Stimulated activated naive B cell treated with anti-CD40 and anti-IgM and Interleukin-4, amounts not matched to agents 10 μg/mL and 1 μg/mL and 100 μg/mL, for 72 hours (primary cell): ENCODE measurements at regions not wholly inside any gene's neighbourhood (a gene's known extent, or its start where the extent isn't known, plus 50 kb on each side); places are given as distances from the start of the nearest gene placed in this dataset.

ENCODE experiments used
- ATAC-seq, 2 donors: fragments of 150-1000 bp; cut with Tn5 transposase; replicated peaks; 2 replicates each; pipeline ENCODE4 v1.10.0; 2021; ENCODE audit warnings: moderate library complexity in 1 of 2
- DNase-seq: peaks from one replicate; pipeline ENCODE4 v3.0.0; 2021
- H3K27ac Mint-ChIP-seq: one replicate; pipeline ENCODE4 v1.8.0; 2022; ENCODE audit warnings: mild to moderate bottlenecking, mixed read lengths
- H3K27me3 Mint-ChIP-seq, 2 donors: one replicate each; pipeline ENCODE4 v1.8.0; 2022; ENCODE audit warnings: mixed read lengths in 2 of 2
- H3K36me3 Mint-ChIP-seq, 2 donors: one replicate each; pipeline ENCODE4 v1.8.0; 2022; ENCODE audit warnings: mixed read lengths in 2 of 2, mild to moderate bottlenecking in 1 of 2
- H3K4me1 Mint-ChIP-seq, 2 donors: one replicate each; pipeline ENCODE4 v1.8.0; 2022; ENCODE audit warnings: mixed read lengths in 2 of 2, mild to moderate bottlenecking in 1 of 2
- H3K4me3 Mint-ChIP-seq, 2 donors: one replicate each; pipeline ENCODE4 v1.8.0; 2022; ENCODE audit warnings: mild to moderate bottlenecking in 2 of 2, mixed read lengths in 2 of 2, moderate library complexity in 1 of 2
- H3K9me3 Mint-ChIP-seq, 2 donors: one replicate each; pipeline ENCODE4 v1.8.0; 2022; ENCODE audit warnings: mixed read lengths in 2 of 2, mild to moderate bottlenecking in 1 of 2

DNA sequence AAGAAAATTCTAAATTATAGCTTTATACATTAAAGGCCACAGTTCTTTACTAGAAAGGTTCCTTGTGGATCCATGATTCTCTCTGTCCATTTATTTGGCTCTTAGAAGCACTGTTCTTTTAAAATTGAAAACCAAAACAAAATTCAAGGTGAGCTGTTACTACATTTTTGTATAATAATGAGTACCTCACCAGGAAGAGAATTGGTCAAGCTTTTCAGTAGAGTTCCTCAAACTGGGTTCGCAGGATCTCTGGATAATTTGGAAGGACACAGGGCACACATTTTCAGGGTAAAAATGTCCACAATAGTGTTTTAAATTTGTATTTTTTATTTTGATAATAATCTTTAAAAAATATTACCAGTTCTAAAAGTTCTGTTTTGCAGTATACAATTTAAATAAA is 93.0 kb downstream of the PPP1R3A start:
- Mint-ChIP-seq H3K36me3 (no peaks in the 10 kb centered on the region), H3K9me3 (peaks cover 0 to 4% of the 10 kb centered on the region in 2 donors), H3K4me1 (no peaks in the 10 kb centered on the region), H3K27me3 (no peaks in the 10 kb centered on the region), H3K27ac (no peak overlapping the region), H3K4me3 (no peak overlapping the region)
- ATAC-seq: no peak
- no peak for DNase-seq

DNA sequence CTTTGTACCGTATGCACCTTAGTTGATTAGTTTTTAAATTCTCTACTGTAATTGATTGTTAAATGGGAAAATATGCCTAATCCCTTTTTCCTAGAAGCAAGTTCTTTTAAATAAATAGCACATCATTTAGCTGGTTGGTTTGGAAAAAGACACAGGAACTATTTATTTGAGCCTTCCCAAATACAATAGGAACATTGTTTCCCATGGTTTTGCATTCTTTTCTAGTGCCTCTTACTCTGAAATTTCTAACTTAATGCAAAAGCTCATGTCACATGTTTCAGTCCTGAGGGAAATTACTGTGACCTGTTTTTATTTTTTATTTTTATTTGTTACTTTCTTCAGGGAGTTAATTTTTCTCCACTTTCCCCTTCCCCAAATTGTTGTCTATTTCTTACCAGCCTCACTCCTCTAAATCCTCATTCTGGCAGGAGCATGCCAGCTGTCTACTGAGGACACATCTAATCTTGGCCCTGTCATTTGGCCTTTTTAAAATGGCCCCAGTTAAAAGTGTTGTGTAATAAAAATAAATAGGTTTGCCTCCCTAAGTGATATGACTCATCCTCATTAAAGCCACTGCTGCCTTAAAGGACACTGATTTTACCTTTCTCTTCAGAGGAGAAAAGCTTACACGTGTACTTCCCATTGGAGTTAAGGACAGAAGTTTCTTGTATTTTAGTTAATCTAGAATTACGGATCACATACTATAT is 94.5 kb downstream of the PPP1R3A start:
- Mint-ChIP-seq H3K27ac (no peak overlapping the region), H3K27me3 (no peaks in the 10 kb centered on the region), H3K4me1 (no peaks in the 10 kb centered on the region), H3K4me3 (no peak overlapping the region), H3K36me3 (no peaks in the 10 kb centered on the region), H3K9me3 (peaks cover 0 to 4% of the 10 kb centered on the region in 2 donors)
- ATAC-seq (no peak), DNase-seq (no peak)

DNA sequence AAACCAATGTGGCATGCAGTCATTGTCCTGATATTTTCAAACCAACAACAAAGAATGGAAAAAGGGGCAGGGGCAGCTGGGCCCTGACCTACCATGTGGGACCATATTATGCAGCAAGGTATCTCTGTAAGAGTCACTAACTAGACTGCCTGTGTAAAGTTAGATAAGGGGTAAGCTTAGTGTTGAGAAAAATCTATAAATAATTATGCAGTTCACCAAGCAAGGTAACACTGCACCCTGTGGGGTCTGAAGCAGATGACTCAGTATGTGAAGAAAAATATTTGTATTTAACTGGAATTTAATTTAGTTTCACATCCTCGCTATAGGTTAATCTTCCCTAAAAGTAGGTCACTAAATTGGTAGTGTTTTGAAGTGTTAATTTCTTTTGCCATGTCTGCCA is 99.3 kb downstream of the PPP1R3A start:
- H3K4me3 Mint-ChIP-seq: no peak overlapping the region
- H3K27me3 Mint-ChIP-seq: no peaks in the 10 kb centered on the region
- no peak overlapping the region for H3K27ac Mint-ChIP-seq
- H3K9me3 Mint-ChIP-seq: no peaks in the 10 kb centered on the region
- no peaks in the 10 kb centered on the region for H3K4me1 Mint-ChIP-seq
- DNase-seq: no peak
- no peak for ATAC-seq
- H3K36me3 Mint-ChIP-seq: no peaks in the 10 kb centered on the region

DNA sequence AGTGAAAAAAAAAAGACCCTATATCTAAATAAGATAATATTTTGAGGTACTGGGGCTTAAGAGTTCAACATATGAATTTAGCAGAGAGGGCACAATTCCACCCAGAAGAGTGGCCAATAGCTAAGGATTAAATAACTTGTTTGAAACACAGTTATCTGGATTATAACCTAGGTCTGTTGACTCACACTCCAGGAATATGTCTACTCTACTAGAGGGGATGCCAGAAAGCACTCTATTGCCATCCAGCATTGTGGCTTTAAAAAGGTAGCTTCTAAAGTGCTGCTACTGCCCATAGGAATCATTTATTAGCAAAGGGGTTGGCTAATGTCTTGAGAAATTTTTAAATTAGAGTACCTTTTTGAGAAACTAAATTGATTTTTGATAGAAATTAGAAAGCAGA is 102.2 kb downstream of the PPP1R3A start:
- DNase-seq (no peak), ATAC-seq (no peak)
- Mint-ChIP-seq H3K36me3 (no peaks in the 10 kb centered on the region), H3K27me3 (no peaks in the 10 kb centered on the region), H3K4me3 (no peak overlapping the region), H3K9me3 (no peaks in the 10 kb centered on the region), H3K4me1 (no peaks in the 10 kb centered on the region), H3K27ac (no peak overlapping the region)

DNA sequence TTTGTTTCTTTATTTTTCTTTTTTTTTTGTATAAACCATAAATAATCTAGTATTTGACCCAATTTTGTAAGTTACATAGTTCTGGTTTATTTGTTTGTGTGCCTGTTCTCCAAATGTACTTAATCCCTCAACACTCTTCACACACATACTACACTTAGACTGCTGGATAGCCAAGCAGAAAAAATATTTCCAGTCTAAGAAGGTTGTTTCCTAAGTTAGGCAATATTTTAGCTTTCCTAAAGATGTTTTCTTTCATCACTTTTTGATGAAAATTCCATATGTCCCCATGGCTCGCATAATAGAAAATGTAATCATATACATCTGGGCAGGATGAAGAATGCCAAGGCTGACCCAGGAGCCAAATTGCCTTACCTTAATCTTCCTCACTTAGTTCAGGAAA is 105.3 kb downstream of the PPP1R3A start:
- H3K27ac Mint-ChIP-seq: no peak overlapping the region

DNA sequence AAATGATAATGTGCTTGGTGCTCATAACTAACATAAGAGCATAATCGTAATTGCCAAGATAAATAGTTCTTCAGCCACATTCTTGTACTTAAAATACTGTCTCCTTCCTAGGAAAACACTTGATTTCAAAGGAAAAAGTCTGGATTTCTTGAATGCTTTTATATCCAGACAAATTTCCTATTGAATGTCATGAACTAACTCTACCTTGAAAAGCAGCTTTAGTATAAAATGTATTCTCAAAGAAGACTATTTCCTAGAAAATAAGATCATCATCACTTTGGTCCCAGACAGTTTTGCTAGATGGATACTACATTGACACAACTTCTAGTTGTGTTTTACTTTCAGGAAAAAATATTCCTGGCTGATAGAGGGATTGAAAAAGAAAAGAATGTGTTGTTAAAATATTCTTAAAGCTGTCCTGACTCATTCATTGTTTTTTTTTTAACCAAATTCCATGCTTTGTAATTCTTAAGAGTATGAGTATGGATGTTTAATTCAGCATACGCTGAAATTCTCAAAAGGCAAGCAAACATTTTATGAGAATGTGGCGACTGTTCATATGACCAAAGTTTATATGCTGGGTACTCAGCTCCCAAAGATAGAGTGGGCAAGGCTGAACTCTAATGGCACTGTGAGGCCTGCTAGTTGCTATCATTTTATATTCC is 106.1 kb downstream of the PPP1R3A start:
- Mint-ChIP-seq H3K4me1 (no peaks in the 10 kb centered on the region), H3K36me3 (no peaks in the 10 kb centered on the region), H3K4me3 (no peak overlapping the region), H3K27me3 (no peaks in the 10 kb centered on the region), H3K9me3 (no peaks in the 10 kb centered on the region), H3K27ac (no peak overlapping the region)
- ATAC-seq: no peak
- DNase-seq: no peak

More for the DNA sequence above, 105.3 kb downstream of the PPP1R3A start:
- ATAC-seq: no peak
- no peak for DNase-seq
- Mint-ChIP-seq H3K27me3 (no peaks in the 10 kb centered on the region), H3K9me3 (no peaks in the 10 kb centered on the region), H3K4me1 (no peaks in the 10 kb centered on the region), H3K4me3 (no peak overlapping the region), H3K36me3 (no peaks in the 10 kb centered on the region)

DNA sequence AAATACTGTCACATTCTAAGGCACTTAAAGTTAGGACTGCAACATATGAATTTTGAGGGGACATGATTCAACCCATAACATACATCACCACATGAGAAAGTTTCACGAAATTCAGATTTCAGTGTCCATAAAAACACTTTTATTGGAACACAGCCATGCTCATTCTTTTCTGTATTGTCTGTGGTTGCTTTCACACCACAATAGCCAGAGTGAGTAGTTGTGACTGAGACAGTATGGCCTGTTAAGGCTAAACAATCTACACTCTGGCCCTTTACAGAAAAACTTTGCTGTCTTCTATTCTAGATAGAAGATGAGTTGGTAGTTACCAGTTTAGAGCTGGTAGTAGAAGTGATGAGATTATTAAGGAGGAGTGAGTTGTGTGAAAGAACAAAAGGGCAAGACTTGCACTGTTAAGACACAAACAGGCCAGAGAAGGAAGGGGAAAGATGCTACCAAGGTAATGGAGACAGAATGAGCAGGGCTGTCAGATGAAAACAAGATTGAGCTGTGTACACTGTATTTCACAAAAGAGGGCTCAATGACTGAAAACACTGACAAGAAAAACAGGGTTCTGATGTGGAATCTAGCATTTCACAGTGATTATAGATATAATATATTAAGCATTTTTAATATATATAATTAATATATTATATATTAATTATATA is 108.6 kb downstream of the PPP1R3A start:
- DNase-seq (no peak), ATAC-seq (no peak)
- no peaks in the 10 kb centered on the region for H3K36me3 Mint-ChIP-seq
- no peaks in the 10 kb centered on the region for H3K9me3 Mint-ChIP-seq
- H3K27ac Mint-ChIP-seq: no peak overlapping the region
- no peaks in the 10 kb centered on the region for H3K4me1 Mint-ChIP-seq
- H3K27me3 Mint-ChIP-seq: no peaks in the 10 kb centered on the region
- no peak overlapping the region for H3K4me3 Mint-ChIP-seq

DNA sequence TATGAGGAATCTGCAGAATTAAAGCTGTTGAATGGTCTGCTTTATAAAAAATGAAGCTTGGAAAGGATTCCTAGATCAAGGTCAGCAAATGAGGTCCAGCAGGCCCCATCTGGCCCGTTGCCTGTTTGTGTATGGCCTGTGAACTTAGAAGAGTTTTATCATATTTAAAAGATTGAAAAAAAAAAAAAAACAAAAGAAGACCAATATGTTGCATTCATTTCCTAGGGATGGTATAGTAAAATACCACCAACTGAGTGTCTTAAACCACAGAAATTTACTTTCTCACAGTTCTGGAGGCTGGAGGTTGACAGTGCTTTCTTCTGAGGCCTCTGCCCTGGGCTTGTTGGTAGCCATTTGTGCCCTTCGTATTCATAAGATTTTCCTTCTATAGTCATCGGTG is 109.2 kb downstream of the PPP1R3A start:
- no peaks in the 10 kb centered on the region for H3K9me3 Mint-ChIP-seq
- ATAC-seq (no peak), DNase-seq (no peak)
- no peak overlapping the region for H3K4me3 Mint-ChIP-seq
- H3K27ac Mint-ChIP-seq: no peak overlapping the region
- no peaks in the 10 kb centered on the region for H3K4me1 Mint-ChIP-seq
- H3K36me3 Mint-ChIP-seq: no peaks in the 10 kb centered on the region
- H3K27me3 Mint-ChIP-seq: no peaks in the 10 kb centered on the region

DNA sequence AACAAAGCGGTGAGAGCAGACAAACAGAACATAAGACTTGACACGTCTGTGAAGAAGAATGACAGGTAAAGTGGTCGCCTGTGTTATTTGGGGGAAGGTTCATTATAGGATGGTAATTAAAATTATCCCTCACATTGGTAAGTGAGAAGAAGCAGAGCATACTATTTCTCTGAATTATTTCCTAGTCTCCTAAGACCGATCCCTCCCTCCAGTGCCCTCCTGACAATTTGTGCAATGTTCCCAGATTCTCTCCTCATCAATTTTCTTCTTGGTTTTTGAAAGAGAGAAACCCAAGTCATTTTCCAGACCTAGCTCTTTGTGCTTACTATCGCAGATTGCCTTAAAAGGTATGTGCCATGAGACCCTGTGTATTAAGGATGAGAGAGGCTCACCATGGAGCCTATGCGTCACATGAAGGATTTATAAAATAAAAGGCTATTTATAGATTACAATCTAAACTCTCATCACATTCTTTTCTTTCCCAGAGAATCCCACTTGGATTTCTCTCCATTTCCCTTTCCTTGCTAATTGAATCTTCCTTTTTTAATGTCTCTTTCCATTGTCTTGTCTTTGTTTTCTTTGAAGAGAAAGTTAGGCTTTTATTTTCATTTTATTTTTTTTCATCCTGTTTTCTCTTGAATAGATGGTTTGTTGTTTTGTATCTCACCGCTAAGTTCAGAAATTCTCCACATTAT is 112.0 kb downstream of the PPP1R3A start:
- H3K9me3 Mint-ChIP-seq: peaks cover 3% of the 10 kb centered on the region in 2 donors
- H3K4me1 Mint-ChIP-seq: no peaks in the 10 kb centered on the region
- no peaks in the 10 kb centered on the region for H3K27me3 Mint-ChIP-seq
- no peak overlapping the region for H3K4me3 Mint-ChIP-seq
- H3K36me3 Mint-ChIP-seq: no peaks in the 10 kb centered on the region
- no peak for ATAC-seq
- DNase-seq: no peak
- H3K27ac Mint-ChIP-seq: no peak overlapping the region

DNA sequence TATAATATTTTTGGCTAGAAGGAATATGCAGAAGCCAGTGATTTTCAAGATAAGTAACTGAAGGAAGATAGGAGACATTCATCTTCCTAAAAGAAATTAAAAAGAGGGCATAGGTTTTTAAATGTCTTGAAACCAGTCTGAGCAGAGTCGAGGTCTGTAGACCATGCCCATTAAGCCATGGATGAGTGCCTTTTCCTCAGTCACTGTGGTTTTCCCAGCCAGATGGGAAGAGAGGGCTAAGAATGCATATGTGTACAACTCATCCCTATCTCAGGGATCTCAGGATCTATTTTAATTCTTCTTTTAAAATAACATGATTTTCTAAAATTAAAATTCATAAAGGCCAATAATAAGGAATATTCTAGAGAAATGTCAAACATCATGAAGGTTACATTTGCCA is 112.8 kb downstream of the PPP1R3A start:
- no peak overlapping the region for H3K27ac Mint-ChIP-seq
- H3K27me3 Mint-ChIP-seq: no peaks in the 10 kb centered on the region
- H3K9me3 Mint-ChIP-seq: peaks cover 3% of the 10 kb centered on the region in 2 donors
- ATAC-seq: no peak
- no peak for DNase-seq
- no peak overlapping the region for H3K4me3 Mint-ChIP-seq
- no peaks in the 10 kb centered on the region for H3K4me1 Mint-ChIP-seq
- H3K36me3 Mint-ChIP-seq: no peaks in the 10 kb centered on the region

DNA sequence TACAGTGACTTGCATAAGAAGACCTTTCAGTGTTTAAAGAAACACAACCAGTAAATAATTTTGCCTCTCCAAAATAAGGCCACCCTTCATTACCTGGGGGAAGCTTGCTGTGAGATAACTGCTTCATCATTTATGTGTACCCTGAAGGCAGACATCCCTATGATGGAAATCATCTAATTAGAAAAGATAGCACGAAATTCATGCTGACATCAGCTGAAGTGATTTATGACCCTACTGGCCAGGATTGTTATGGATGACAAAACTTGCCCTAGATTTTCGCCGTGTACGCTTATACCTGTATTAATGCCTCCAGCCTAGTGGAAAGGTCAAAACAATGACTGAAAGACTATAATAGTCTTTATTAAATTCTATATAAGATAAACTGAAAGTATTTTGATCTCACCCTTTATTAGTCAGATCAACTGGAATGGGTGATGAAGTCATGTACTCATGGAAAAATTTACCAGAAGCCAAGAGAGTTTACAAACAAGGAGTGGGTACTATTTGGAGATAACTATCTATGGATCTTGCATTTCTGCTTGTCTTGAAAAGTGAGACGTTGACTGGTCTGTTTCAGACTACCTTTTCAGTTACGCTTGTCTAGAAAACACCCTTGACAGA is 114.2 kb downstream of the PPP1R3A start:
- H3K4me3 Mint-ChIP-seq: no peak overlapping the region
- no peaks in the 10 kb centered on the region for H3K36me3 Mint-ChIP-seq
- H3K27me3 Mint-ChIP-seq: no peaks in the 10 kb centered on the region
- H3K4me1 Mint-ChIP-seq: no peaks in the 10 kb centered on the region
- DNase-seq (no peak), ATAC-seq (no peak)
- H3K27ac Mint-ChIP-seq: no peak overlapping the region
- peaks cover 3% of the 10 kb centered on the region in 2 donors for H3K9me3 Mint-ChIP-seq

DNA sequence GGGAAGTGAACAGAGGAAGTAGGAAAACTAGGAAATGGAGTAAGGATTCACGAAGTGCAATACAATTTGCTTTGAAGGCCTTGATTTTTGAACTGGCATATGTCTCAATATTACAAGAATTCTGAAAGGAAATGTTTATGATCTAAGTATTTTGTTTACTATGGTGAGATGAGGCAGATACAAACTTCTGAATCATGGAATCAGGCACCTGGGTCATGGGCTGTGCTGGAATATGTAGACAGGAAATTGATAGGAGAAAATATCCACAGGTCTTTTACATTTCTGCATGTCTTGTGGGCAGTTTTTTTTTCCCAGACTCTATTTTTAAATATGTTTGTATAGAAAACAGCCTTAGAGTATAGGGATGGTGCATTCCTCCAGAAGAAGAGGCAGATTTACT is 117.1 kb downstream of the PPP1R3A start:
- H3K4me1 Mint-ChIP-seq: no peaks in the 10 kb centered on the region
- H3K9me3 Mint-ChIP-seq: peaks cover 3% of the 10 kb centered on the region in 2 donors
- no peaks in the 10 kb centered on the region for H3K27me3 Mint-ChIP-seq
- ATAC-seq: no peak
- H3K27ac Mint-ChIP-seq: no peak overlapping the region
- no peaks in the 10 kb centered on the region for H3K36me3 Mint-ChIP-seq
- no peak overlapping the region for H3K4me3 Mint-ChIP-seq
- no peak for DNase-seq

DNA sequence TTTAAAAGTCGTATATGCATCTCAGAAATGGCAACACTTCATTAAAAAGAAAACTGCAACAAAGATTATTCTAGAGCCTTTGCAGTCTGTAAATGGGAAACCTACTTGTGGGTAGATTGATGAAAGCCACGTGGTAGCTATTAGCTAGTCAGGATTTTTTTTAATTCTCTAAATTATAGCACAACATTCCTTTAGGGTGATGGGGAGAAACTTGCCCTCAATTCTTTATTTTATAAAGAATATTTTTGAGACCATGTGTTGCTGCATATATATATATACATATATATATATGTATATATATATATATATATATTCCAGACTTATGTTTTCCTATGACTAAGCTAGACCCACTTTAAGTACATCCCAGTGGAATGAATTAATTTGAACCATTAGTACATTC is 118.0 kb downstream of the PPP1R3A start:
- no peak for DNase-seq
- Mint-ChIP-seq H3K4me3 (no peak overlapping the region), H3K4me1 (no peaks in the 10 kb centered on the region), H3K27ac (no peak overlapping the region), H3K36me3 (no peaks in the 10 kb centered on the region), H3K9me3 (peaks cover 3% of the 10 kb centered on the region in 2 donors), H3K27me3 (no peaks in the 10 kb centered on the region)
- no peak for ATAC-seq

DNA sequence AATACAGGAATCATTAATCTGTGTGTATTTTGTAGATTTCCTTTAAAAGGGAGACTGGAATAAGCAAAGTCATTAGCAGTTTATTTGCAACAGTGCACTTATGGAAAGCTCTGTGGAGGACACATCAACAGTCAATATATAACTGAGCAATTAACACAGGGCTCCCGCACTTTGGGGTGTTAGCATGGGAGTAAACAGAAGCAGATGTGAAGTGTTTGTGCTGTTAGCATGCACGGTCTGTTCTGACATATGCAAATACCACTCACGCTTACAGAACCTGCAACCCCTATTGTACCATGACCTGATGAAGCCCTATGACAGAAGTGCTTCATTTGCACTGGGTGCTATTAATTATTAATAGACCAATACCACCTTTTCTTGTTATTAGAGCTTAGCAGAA is 118.9 kb downstream of the PPP1R3A start:
- no peak for DNase-seq
- Mint-ChIP-seq H3K27me3 (no peaks in the 10 kb centered on the region), H3K27ac (no peak overlapping the region), H3K4me1 (no peaks in the 10 kb centered on the region), H3K9me3 (peaks cover 3% of the 10 kb centered on the region in 2 donors), H3K36me3 (no peaks in the 10 kb centered on the region), H3K4me3 (no peak overlapping the region)
- ATAC-seq: no peak
